ELF-1 (cell line): ENCODE measurements at regions not wholly inside any gene's neighbourhood (a gene's known extent, or its start where the extent isn't known, plus 50 kb on each side); places are given as distances from the start of the nearest gene placed in this dataset.

ENCODE experiments used
- DNase-seq: peaks from one replicate; pipeline ENCODE4 v3.0.0-alpha.2; 2016; ENCODE audit warnings: low read depth, low spot score

- DNase-seq = no peak
Measured at GRCh38 chr10:21209495-21209894, 312.4 kb upstream of the NEBL start.

- DNase-seq = peak; percentile 25
Measured at GRCh38 chr10:21208666-21209316, 311.7 kb upstream of the NEBL start.

GRCh38 chr10:21207852-21208646 lies 310.9 kb upstream of the NEBL start:
- no peak for DNase-seq

- no peak for DNase-seq
Measured at GRCh38 chr10:21205328-21205727, 308.2 kb upstream of the NEBL start.

GRCh38 chr10:21203473-21204107 lies 306.5 kb upstream of the NEBL start:
- no peak for DNase-seq

GRCh38 chr10:21202776-21203462 lies 305.8 kb upstream of the NEBL start:
- no peak for DNase-seq

- DNase-seq = no peak
Measured at GRCh38 chr10:21199501-21199900, 302.4 kb upstream of the NEBL start.

- no peak for DNase-seq
Measured at GRCh38 chr10:21197838-21198237, 300.7 kb upstream of the NEBL start.

GRCh38 chr10:21196822-21197395 lies 299.8 kb upstream of the NEBL start:
- DNase-seq = no peak

- DNase-seq = no peak
Measured at GRCh38 chr10:21195252-21195651, 298.1 kb upstream of the NEBL start.

- DNase-seq = no peak
Measured at GRCh38 chr10:21194510-21194993, 297.4 kb upstream of the NEBL start.

- no peak for DNase-seq
Measured at GRCh38 chr10:21193196-21193595, 296.1 kb upstream of the NEBL start.

- no peak for DNase-seq
Measured at GRCh38 chr10:21191512-21191911, 294.4 kb upstream of the NEBL start.

- DNase-seq = peak; percentile 47
Measured at GRCh38 chr10:21184984-21185383, 287.9 kb upstream of the NEBL start.

- DNase-seq = no peak
Measured at GRCh38 chr10:21184216-21184615, 287.1 kb upstream of the NEBL start.

GRCh38 chr10:21183025-21183424 lies 285.9 kb upstream of the NEBL start:
- no peak for DNase-seq

GRCh38 chr10:21181451-21181850 lies 284.3 kb upstream of the NEBL start:
- DNase-seq = no peak

GRCh38 chr10:21180604-21181003 lies 283.5 kb upstream of the NEBL start:
- DNase-seq = no peak

- DNase-seq = no peak
Measured at GRCh38 chr10:21176934-21177480, 279.9 kb upstream of the NEBL start.

- DNase-seq = no peak
Measured at GRCh38 chr10:21175797-21176196, 278.7 kb upstream of the NEBL start.

GRCh38 chr10:21174715-21175495 lies 277.8 kb upstream of the NEBL start:
- peak; percentile 64 for DNase-seq
